GM12892 (cell line): ENCODE measurements at regions not wholly inside any gene's neighbourhood (a gene's known extent, or its start where the extent isn't known, plus 50 kb on each side); places are given as distances from the start of the nearest gene placed in this dataset.
"Not testable (repeated sequence)": the region's sequence is repeated elsewhere in the genome, so short reads cannot be mapped to it uniquely, and the experiment has no call there.

Source experiments
- DNase-seq: peaks from one replicate; pipeline ENCODE4 v3.0.0; 2011; ENCODE audit not compliant: insufficient read length
- FAIRE-seq: peaks from 2 replicates; lab custom pipeline; 2011; peaks lifted over from hg19 to GRCh38; lab: Jason Lieb, UNC
- POLR2A ChIP-seq: IDR thresholded peaks from 2 replicates; pipeline ENCODE4 v1.6.1; 2011; ENCODE audit warnings: low read depth, low read length, control low read depth
- POLR2AphosphoS5 ChIP-seq: IDR thresholded peaks from 2 replicates; pipeline ENCODE4 v1.6.1; 2011; ENCODE audit warnings: low read depth, low read length, control low read depth
- TAF1 ChIP-seq: IDR thresholded peaks from 2 replicates; pipeline ENCODE4 v1.6.1; 2011; ENCODE audit warnings: low read depth, mild to moderate bottlenecking, control low read depth, low read length, borderline replicate concordance

DNA sequence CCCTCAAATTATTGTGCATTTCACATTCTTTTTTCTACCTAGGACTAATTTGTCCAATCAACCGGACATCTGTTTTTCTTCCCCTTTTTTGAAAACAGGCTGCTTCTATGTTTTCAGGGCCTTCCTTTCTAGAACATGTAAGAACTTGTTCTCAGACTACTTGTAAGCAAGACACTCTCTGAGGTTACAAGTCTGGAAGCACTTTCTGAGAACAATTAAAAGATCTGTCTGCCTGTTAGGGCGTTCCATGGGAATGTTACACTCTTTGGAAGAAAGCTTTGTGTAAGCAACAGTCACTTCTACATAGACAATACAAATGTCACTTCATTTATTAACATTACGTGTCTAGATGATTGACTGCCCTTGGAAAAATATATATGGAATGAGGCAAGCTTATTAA lies 50.9 kb upstream of the HSPB3 start:
- DNase-seq, result no peak
- no peak for FAIRE-seq

DNA sequence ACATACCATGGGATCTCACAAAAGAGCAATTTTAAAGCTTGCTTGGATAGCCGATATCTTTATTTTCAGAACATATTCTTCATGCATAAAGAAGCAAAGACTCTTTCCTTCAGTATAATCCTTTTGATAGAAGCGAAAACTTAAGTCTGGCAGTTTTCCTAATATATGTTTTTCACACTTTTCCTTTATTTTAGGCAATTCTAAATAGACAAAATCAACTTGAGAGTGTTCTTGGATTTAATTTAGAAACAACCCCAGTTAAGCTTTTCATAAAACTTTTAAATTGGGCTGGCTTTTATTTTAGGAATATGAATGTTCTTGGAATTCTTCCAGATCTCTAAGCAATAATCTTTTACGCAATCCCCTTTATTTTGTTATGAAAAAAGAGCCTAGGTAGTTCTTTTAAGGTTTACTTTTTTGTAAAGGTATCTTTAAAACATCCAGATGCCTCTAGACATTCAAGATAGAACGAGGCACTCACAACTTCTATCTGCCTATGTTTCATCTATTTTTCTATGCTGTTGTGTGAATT lies 51.5 kb upstream of the HSPB3 start:
- no peak for TF ChIP-seq POLR2A
- no peak for TF ChIP-seq TAF1
- TF ChIP-seq POLR2AphosphoS5, result no peak
- no peak for FAIRE-seq
- DNase-seq, result no peak

More for the DNA sequence above, 50.9 kb upstream of the HSPB3 start:
- TF ChIP-seq POLR2AphosphoS5, result no peak
- TF ChIP-seq POLR2A, result no peak
- TF ChIP-seq TAF1, result no peak

GRCh38 chr5:54403121-54403520 lies 52.4 kb upstream of the HSPB3 start:
- TF ChIP-seq POLR2A (no peak), TAF1 (no peak), POLR2AphosphoS5 (no peak)
- no peak for DNase-seq
- no peak for FAIRE-seq

DNA sequence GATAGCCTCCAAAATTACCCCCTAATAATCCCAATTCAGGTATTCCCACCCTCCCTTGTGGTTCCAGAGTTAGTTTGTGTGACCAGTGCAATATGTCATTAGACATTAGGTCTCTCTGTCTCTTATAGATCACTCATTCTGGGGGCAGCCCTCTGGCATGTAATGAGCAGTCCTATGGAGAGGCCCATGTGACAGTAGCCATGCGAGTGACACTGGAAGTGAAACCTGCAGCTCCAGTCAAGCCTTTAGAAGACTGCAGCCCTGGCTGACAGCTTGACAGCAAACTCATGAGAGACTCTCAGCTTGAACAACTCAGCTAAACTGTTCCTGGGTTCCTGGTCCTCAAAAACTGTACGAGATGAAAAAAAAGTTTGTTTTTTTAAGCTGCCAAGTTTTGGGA lies 54.0 kb upstream of the HSPB3 start:
- TF ChIP-seq TAF1 (no peak), POLR2A (no peak), POLR2AphosphoS5 (no peak)
- FAIRE-seq, result peak; percentile 85

GRCh38 chr5:54398191-54398590 lies 57.3 kb upstream of the HSPB3 start:
- DNase-seq (no peak), FAIRE-seq (no peak)
- TF ChIP-seq POLR2AphosphoS5 (no peak), TAF1 (no peak), POLR2A (no peak)

More for the DNA sequence above, 54.0 kb upstream of the HSPB3 start:
- no peak for DNase-seq

DNA sequence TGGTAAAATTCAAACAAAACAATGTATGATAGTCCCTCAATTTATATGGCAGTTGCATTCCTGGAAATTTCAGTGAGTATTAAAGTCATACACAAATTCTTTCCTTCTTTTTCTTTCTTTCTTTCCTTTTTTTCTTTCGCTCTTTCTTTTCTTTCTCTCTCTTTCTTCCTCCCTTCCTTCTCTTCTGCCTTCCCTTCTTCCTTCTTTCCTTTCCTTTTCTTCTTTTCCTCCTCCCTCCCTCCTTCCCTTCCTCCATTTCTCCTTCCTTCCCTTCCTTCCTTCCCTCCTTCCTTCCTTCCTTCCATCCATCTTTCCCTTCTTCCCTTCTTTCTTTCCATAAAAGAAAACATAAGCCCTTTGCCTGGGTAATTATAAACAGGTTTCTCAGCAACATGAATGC lies 58.1 kb upstream of the HSPB3 start:
- DNase-seq (no peak), FAIRE-seq (no peak)
- TF ChIP-seq TAF1 (no peak), POLR2AphosphoS5 (no peak), POLR2A (no peak)

- not testable (repeated sequence) for FAIRE-seq
Measured at GRCh38 chr5:54393007-54393406, 62.5 kb upstream of the HSPB3 start.

GRCh38 chr5:54390539-54391031 lies 64.9 kb upstream of the HSPB3 start:
- FAIRE-seq (no peak), DNase-seq (no peak)
- no peak for TF ChIP-seq POLR2A
- no peak for TF ChIP-seq TAF1
- no peak for TF ChIP-seq POLR2AphosphoS5

More at GRCh38 chr5:54393007-54393406, 62.5 kb upstream of the HSPB3 start:
- DNase-seq, result not testable (repeated sequence)

DNA sequence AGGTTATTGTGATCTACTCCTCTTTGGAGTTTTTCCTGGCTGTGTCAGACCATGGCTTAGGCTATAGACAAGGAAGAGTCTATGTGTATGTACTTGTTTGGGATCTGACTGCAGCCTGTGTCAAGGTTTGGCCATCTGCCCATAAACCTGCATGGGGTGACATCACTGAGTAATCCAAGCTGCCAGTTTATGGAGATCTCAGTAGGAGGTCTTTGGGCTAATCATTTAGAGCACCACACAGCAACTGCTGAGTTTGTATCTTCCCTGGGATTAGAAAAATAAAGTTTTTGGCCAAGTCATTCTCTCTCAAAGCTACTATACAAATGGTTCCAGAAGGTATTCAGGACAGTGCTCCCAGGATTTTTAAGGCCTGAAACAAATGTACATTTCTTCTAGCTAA lies 65.5 kb upstream of the HSPB3 start:
- TF ChIP-seq POLR2AphosphoS5, result no peak
- no peak for TF ChIP-seq TAF1
- TF ChIP-seq POLR2A, result no peak
- DNase-seq (no peak), FAIRE-seq (no peak)

- not testable (repeated sequence) for FAIRE-seq, DNase-seq
Measured at GRCh38 chr5:54389399-54389798, 66.1 kb upstream of the HSPB3 start.

DNA sequence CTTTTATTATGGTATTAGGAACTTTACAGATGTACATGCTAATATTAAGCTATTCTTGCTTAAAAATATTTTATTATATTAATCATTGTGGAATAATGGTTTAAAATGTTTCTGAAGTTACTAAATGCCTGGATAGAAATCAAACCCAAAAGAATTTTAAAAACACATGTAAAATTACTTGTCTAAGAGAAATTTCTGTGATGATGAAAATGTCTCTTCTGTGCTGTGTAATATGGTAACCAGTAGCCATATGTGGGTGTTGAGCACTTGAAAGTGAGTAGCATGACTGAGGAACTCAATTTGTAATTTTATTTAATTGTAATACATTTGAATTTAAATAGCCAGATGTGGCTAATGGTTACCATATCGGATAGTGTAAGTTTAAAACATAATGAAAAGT lies 66.7 kb upstream of the HSPB3 start:
- TF ChIP-seq POLR2AphosphoS5 (no peak), POLR2A (no peak), TAF1 (no peak)
- DNase-seq (no peak), FAIRE-seq (no peak)

- DNase-seq (no peak), FAIRE-seq (no peak)
- TF ChIP-seq POLR2A (no peak), POLR2AphosphoS5 (no peak), TAF1 (no peak)
Measured at GRCh38 chr5:54388409-54388808, 67.1 kb upstream of the HSPB3 start.

- no peak for TF ChIP-seq POLR2A
- no peak for TF ChIP-seq TAF1
- no peak for TF ChIP-seq POLR2AphosphoS5
- no peak for FAIRE-seq
Measured at GRCh38 chr5:54387659-54388232, 67.8 kb upstream of the HSPB3 start.

More at GRCh38 chr5:54387659-54388232, 67.8 kb upstream of the HSPB3 start:
- no peak for DNase-seq
